ENCODE measurements at regions not wholly inside any gene's neighbourhood (a gene's known extent, or its start where the extent isn't known, plus 50 kb on each side); places are given as distances from the start of the nearest gene placed in this dataset.

DNA sequence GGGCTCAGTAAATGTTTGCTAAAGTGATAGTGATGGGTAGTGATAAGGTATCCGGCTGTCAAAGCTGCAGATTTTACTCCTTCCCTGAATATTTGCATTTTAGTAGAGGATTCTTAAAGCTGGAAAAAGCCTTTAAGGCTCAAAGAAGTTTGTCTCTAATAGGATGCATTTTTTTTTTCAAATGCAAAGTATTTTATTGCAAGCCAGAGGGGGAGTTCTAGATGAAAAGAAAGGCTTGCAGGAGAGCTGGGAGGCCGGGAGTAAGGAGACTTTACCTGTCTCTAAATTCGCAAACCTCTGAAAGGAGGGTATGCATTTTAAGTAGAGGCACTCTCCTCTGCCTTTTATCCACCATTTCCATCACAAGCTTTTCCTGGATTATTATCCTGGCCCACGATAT, 100.7 kb upstream of the FNDC3A start:
- no peak for TF ChIP-seq POLR2A (IDR thresholded peaks at IDR 0.05)
- TF ChIP-seq, protein P1, sequence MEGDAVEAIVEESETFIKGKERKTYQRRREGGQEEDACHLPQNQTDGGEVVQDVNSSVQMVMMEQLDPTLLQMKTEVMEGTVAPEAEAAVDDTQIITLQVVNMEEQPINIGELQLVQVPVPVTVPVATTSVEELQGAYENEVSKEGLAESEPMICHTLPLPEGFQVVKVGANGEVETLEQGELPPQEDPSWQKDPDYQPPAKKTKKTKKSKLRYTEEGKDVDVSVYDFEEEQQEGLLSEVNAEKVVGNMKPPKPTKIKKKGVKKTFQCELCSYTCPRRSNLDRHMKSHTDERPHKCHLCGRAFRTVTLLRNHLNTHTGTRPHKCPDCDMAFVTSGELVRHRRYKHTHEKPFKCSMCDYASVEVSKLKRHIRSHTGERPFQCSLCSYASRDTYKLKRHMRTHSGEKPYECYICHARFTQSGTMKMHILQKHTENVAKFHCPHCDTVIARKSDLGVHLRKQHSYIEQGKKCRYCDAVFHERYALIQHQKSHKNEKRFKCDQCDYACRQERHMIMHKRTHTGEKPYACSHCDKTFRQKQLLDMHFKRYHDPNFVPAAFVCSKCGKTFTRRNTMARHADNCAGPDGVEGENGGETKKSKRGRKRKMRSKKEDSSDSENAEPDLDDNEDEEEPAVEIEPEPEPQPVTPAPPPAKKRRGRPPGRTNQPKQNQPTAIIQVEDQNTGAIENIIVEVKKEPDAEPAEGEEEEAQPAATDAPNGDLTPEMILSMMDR (IDR thresholded peaks at IDR 0.05) = no peak

All from Peyer's patch (tissue), 4 donors.